Hepatocyte (in vitro differentiated cells): ENCODE measurements at regions not wholly inside any gene's neighbourhood (a gene's known extent, or its start where the extent isn't known, plus 50 kb on each side); places are given as distances from the start of the nearest gene placed in this dataset.

Experiments
- DNase-seq: peaks from one replicate; pipeline ENCODE4 v3.0.0-alpha.2; 2016; ENCODE audit warnings: low spot score
- H2AFZ ChIP-seq: fragments of 200-600 bp; sonication (generic); 2 replicates; pipeline ENCODE4 v1.6.0; 2016; ENCODE audit warnings: antibody characterized with exemption, mild to moderate bottlenecking
- H3K27ac ChIP-seq: fragments of 200-600 bp; sonication (generic); 2 replicates; pipeline ENCODE4 v1.5.1; 2016; ENCODE audit warnings: mild to moderate bottlenecking
- H3K27me3 ChIP-seq: fragments of 200-600 bp; sonication (generic); 2 replicates; pipeline ENCODE4 v1.6.1; 2016
- H3K36me3 ChIP-seq: fragments of 200-600 bp; sonication (generic); replicated peaks from 2 replicates; pipeline ENCODE4 v1.5.1; 2016; ENCODE audit warnings: low read depth; ENCODE audit not compliant: insufficient read depth
- H3K4me1 ChIP-seq: fragments of 200-600 bp; sonication (generic); 2 replicates; pipeline ENCODE4 v1.5.1; 2016; ENCODE audit warnings: mild to moderate bottlenecking, moderate library complexity; ENCODE audit not compliant: insufficient read depth
- H3K4me2 ChIP-seq: fragments of 200-600 bp; sonication (generic); 2 replicates; pipeline ENCODE4 v1.6.0; 2016
- H3K4me3 ChIP-seq: fragments of 200-600 bp; sonication (generic); 2 replicates; pipeline ENCODE4 v1.5.1; 2016; ENCODE audit warnings: mild to moderate bottlenecking
- H3K79me2 ChIP-seq: fragments of 200-600 bp; sonication (generic); 2 replicates; pipeline ENCODE4 v1.6.0; 2017; ENCODE audit warnings: mild to moderate bottlenecking
- H3K9me2 ChIP-seq: fragments of 200-600 bp; sonication (generic); replicated peaks from 2 replicates; pipeline ENCODE4 v1.6.0; 2017; ENCODE audit warnings: mild to moderate bottlenecking; ENCODE audit not compliant: insufficient read depth
- H3K9me3 ChIP-seq: fragments of 200-600 bp; sonication (generic); 2 replicates; pipeline ENCODE4 v1.5.1; 2016; ENCODE audit warnings: low read depth, mild to moderate bottlenecking
- H4K20me1 ChIP-seq: fragments of 200-600 bp; sonication (generic); 2 replicates; pipeline ENCODE4 v1.6.0; 2016; ENCODE audit warnings: mild to moderate bottlenecking; ENCODE audit not compliant: insufficient read depth, poor library complexity, severe bottlenecking
- CTCF ChIP-seq: fragments of 200-600 bp; sonication (generic); IDR thresholded peaks from 2 replicates; pipeline ENCODE4 v1.5.1; 2016; ENCODE audit warnings: antibody characterized with exemption, mild to moderate bottlenecking; ENCODE audit not compliant: poor library complexity
- EZH2 ChIP-seq: fragments of 200-600 bp; sonication (generic); IDR thresholded peaks from 2 replicates; pipeline ENCODE4 v1.6.1; 2016; ENCODE audit warnings: antibody characterized with exemption, mild to moderate bottlenecking, borderline replicate concordance
- EZH2phosphoT487 ChIP-seq: fragments of 200-600 bp; sonication (generic); IDR thresholded peaks from one replicate; pipeline ENCODE4 v1.6.1; 2018; ENCODE audit warnings: antibody characterized with exemption, mild to moderate bottlenecking, low read depth, moderate library complexity; ENCODE audit not compliant: unreplicated experiment, severe bottlenecking
- WGBS: methylation state at CpG from one replicate; pipeline ENCODE4 v1.1.6; 2016; ENCODE audit warnings: low lambda C conversion rate; ENCODE audit errors: missing lambda C conversion rate; 5-methylcytosine and 5-hydroxymethylcytosine counted together

DNA sequence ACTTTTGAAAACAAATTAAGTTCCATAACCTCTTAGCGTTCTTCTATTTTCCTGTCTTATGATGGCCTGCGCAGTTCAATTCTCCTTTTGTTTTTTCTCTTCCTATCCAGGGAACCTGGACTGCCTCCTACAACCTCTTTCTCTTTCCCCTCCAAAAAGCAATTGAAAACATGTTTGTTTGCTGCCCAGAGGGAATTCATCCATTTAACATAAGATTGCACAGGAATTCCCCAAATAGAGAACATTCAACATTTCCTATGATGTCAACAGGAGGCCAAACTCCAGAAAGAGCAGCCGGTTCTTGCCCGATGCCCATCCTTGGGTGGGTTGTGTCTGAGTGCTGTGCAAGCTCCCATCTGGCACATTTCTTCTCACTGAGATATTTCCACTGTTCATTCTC lies 94.2 kb upstream of the NRP1 start:
- 93% methylated on average over 4 of the region's 4 CpGs for WGBS

DNA sequence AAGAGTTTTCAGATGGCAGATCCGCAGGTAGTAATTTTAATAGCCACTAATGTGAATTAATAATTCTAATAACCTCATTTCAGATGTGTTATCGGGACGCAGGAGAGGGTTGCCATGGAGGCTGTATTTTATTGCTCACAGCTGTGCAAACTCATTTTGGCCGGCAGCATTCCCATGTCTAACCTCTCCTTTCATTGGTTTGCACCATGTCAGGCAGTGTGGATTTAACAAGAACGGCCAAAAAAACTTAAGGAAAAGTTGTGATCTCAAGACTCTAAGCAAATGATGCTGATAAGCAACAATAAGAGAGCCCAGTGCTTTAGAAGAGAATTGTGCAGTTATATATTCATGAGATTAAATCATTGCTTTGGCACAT lies 88.7 kb upstream of the NRP1 start:
- 50% methylated on average over 5 of the region's 5 CpGs for WGBS

More for the DNA sequence above, 94.2 kb upstream of the NRP1 start:
- H3K4me1 ChIP-seq = no peaks in the 10 kb centered on the region
- H3K79me2 ChIP-seq = no peaks in the 10 kb centered on the region
- H3K4me3 ChIP-seq = no peak overlapping the region
- no peaks in the 10 kb centered on the region for H3K9me3 ChIP-seq
- no peaks in the 10 kb centered on the region for H3K27me3 ChIP-seq
- TF ChIP-seq EZH2phosphoT487 (no peak), EZH2 (no peak), CTCF (no peak)
- no peak for DNase-seq
- H2AFZ ChIP-seq = no peak overlapping the region
- no peaks in the 10 kb centered on the region for H4K20me1 ChIP-seq
- H3K4me2 ChIP-seq = no peak overlapping the region
- H3K27ac ChIP-seq = no peak overlapping the region
- no peaks in the 10 kb centered on the region for H3K36me3 ChIP-seq
- H3K9me2 ChIP-seq = no peaks in the 10 kb centered on the region

DNA sequence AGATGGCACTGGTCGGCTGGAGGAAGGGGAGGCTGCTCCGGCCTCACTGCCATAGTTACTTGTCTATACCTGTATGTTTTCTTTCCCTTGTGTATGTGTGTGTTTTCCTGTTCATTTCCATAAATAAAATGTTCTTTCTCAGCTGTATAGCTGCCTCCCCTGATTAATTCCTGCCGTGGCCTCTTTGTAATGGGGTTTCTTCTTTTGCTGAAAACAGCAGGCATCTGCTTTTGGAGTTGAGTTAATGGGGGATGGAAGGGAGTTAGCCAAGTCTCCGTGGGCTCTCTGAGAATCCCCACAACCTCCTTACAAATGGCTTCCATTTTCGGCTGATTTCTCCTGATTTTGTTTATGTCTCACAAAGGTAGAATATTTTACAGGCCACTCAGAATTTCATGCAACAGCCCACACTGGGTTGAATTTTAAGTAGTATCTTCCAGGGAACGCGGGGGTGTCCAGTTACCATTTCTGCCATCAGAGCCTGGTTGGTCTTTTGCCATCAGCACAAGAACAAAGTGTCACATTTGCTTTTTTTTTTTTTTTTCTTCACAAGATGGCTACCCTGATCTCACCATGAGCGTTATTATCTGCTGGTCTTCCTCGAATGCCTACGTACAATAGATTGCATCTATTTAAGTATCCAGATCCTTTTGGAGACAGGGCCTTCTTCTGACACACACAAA lies 88.1 kb upstream of the NRP1 start:
- no peak overlapping the region for H3K4me3 ChIP-seq
- peaks cover 10% of the 10 kb centered on the region for H3K4me1 ChIP-seq
- no peaks in the 10 kb centered on the region for H3K79me2 ChIP-seq
- no peaks in the 10 kb centered on the region for H3K27me3 ChIP-seq
- no peaks in the 10 kb centered on the region for H4K20me1 ChIP-seq
- no peak for DNase-seq
- H3K36me3 ChIP-seq = no peaks in the 10 kb centered on the region
- 85% methylated on average over 10 of the region's 10 CpGs for WGBS
- no peaks in the 10 kb centered on the region for H3K9me3 ChIP-seq
- H3K9me2 ChIP-seq = no peaks in the 10 kb centered on the region
- no peak overlapping the region for H3K27ac ChIP-seq
- no peak overlapping the region for H2AFZ ChIP-seq
- no peak overlapping the region for H3K4me2 ChIP-seq
- TF ChIP-seq EZH2phosphoT487 = no peak
- no peak for TF ChIP-seq CTCF
- no peak for TF ChIP-seq EZH2

More for the DNA sequence above, 88.7 kb upstream of the NRP1 start:
- Histone ChIP-seq H3K27ac (no peak overlapping the region), H3K4me2 (no peak overlapping the region), H3K79me2 (no peaks in the 10 kb centered on the region), H3K4me1 (peaks cover 10% of the 10 kb centered on the region), H4K20me1 (no peaks in the 10 kb centered on the region), H2AFZ (no peak overlapping the region), H3K9me3 (no peaks in the 10 kb centered on the region), H3K36me3 (no peaks in the 10 kb centered on the region), H3K9me2 (no peaks in the 10 kb centered on the region), H3K4me3 (no peak overlapping the region), H3K27me3 (no peaks in the 10 kb centered on the region)
- DNase-seq = no peak
- TF ChIP-seq CTCF (no peak), EZH2 (no peak), EZH2phosphoT487 (no peak)
